SK-N-MC (cell line): ENCODE measurements at regions not wholly inside any gene's neighbourhood (a gene's known extent, or its start where the extent isn't known, plus 50 kb on each side); places are given as distances from the start of the nearest gene placed in this dataset.

Experiments used
- EZH2 ChIP-seq: fragments of 200-600 bp; sonication (generic); IDR thresholded peaks from one replicate; pipeline ENCODE4 v1.6.1; 2017; ENCODE audit warnings: antibody characterized with exemption
- FOXP2 ChIP-seq: optimal IDR thresholded peaks from 2 replicates; pipeline ENCODE3; 2011; ENCODE audit warnings: mild to moderate bottlenecking, moderate library complexity; ENCODE audit not compliant: insufficient read depth; ENCODE audit errors: extremely low read length, control extremely low read depth
- POLR2AphosphoS5 ChIP-seq: IDR thresholded peaks from 2 replicates; pipeline ENCODE4 v1.6.1; 2012; ENCODE audit warnings: mild to moderate bottlenecking, low read depth, low read length, borderline replicate concordance

DNA sequence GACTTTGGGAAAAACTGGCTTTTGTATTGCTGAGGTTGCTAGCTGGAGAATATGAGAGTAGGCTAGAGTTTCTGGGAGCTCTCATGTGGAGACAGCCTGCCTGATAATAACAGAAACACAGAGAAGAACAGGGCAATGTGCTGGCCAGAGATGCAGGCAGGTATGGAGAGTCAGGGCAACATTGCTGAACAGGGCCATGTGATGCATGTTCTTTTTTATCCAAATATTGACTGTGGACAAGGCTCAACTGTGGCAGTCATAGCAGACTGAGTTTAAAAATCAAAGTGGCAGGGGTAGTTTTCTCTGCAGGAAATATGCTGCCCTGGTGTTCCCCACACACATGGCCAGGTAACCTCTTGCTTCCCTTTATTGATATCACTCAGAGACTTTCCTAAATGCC, 381.1 kb downstream of the RASEF start:
- TF ChIP-seq EZH2 = no peak
- no peak for TF ChIP-seq POLR2AphosphoS5
- no peak for TF ChIP-seq FOXP2
